ENCODE measurements at regions not wholly inside any gene's neighbourhood (a gene's known extent, or its start where the extent isn't known, plus 50 kb on each side); places are given as distances from the start of the nearest gene placed in this dataset.

- intact Hi-C loops (cut with DNase I; ENCODE audit: low total_unique reads), result no loop called here
- H3K4me3 ChIP-seq, result no peak overlapping the region
- peaks cover 0 to 13% (median 5%) of the 10 kb centered on the region in 3 donors for H3K27me3 ChIP-seq
- no peak for DNase-seq
- no peak overlapping the region for H3K27ac ChIP-seq
- no peaks in the 10 kb centered on the region for H3K36me3 ChIP-seq
- no peaks in the 10 kb centered on the region for H3K4me1 ChIP-seq
- H3K9me3 ChIP-seq, result no peaks in the 10 kb centered on the region
- TF ChIP-seq POLR2A (IDR thresholded peaks at IDR 0.05) (no peak), EP300 (IDR thresholded peaks at IDR 0.05) (no peak), CTCF (IDR thresholded peaks at IDR 0.05) (no peak)
- WGBS, 5 donors, result 82 to 94% (median 93%) methylated on average over 15 to 18 of the region's 18 CpGs
These were observed 104.6 kb downstream of the PAX1 start for GRCh38 chr20:21809961-21810523.

GRCh38 chr20:21808863-21809664 is 103.6 kb downstream of the PAX1 start:
- Histone ChIP-seq H3K27me3 (peaks cover 0 to 13% (median 5%) of the 10 kb centered on the region in 3 donors), H3K27ac (no peak overlapping the region), H3K9me3 (no peaks in the 10 kb centered on the region), H3K36me3 (no peaks in the 10 kb centered on the region), H3K4me1 (no peaks in the 10 kb centered on the region), H3K4me3 (no peak overlapping the region)
- TF ChIP-seq CTCF (IDR thresholded peaks at IDR 0.05), result peak in 5 of 7 experiments; percentile 49 to 70 (median 54)
- TF ChIP-seq EP300 (IDR thresholded peaks at IDR 0.05), result no peak
- peak; percentile 56 to 69 for DNase-seq
- intact Hi-C loops (cut with DNase I; ENCODE audit: low total_unique reads), result no loop called here
- 44 to 51% (median 47%) methylated on average over 30 to 31 of the region's 31 CpGs for WGBS, 5 donors

GRCh38 chr20:21808139-21808538 is 102.7 kb downstream of the PAX1 start:
- Histone ChIP-seq H3K4me1 (no peaks in the 10 kb centered on the region), H3K36me3 (no peaks in the 10 kb centered on the region), H3K9me3 (no peaks in the 10 kb centered on the region), H3K27ac (no peak overlapping the region), H3K27me3 (peaks cover 0 to 13% (median 5%) of the 10 kb centered on the region in 3 donors), H3K4me3 (no peak overlapping the region)
- no peak for DNase-seq
- TF ChIP-seq CTCF (IDR thresholded peaks at IDR 0.05) (no peak), POLR2AphosphoS5 (IDR thresholded peaks at IDR 0.05) (no peak), POLR2A (IDR thresholded peaks at IDR 0.05) (no peak), EP300 (IDR thresholded peaks at IDR 0.05) (no peak)
- intact Hi-C loops (cut with DNase I; ENCODE audit: low total_unique reads), result no loop called here
- WGBS, 5 donors, result 71 to 89% (median 83%) methylated on average over 3 of the region's 3 CpGs

- intact Hi-C loops (cut with DNase I; ENCODE audit: low total_unique reads), result no loop called here
- Histone ChIP-seq H3K36me3 (no peaks in the 10 kb centered on the region), H3K4me1 (no peaks in the 10 kb centered on the region), H3K27me3 (peaks cover 0 to 10% (median 5%) of the 10 kb centered on the region in 3 donors), H3K4me3 (no peak overlapping the region), H3K27ac (no peak overlapping the region), H3K9me3 (no peaks in the 10 kb centered on the region)
- TF ChIP-seq EP300 (IDR thresholded peaks at IDR 0.05) (no peak), POLR2A (IDR thresholded peaks at IDR 0.05) (no peak), CTCF (IDR thresholded peaks at IDR 0.05) (no peak), POLR2AphosphoS5 (IDR thresholded peaks at IDR 0.05) (no peak)
- 71 to 86% (median 78%) methylated on average over 8 of the region's 8 CpGs for WGBS, 5 donors
- no peak for DNase-seq
These were observed 99.3 kb downstream of the PAX1 start for GRCh38 chr20:21804802-21805201.

All from stomach (tissue), 8 donors.